ENCODE measurements at regions not wholly inside any gene's neighbourhood (a gene's known extent, or its start where the extent isn't known, plus 50 kb on each side); places are given as distances from the start of the nearest gene placed in this dataset.
"Not testable (repeated sequence)": the region's sequence is repeated elsewhere in the genome, so short reads cannot be mapped to it uniquely, and the experiment has no call there.

DNA sequence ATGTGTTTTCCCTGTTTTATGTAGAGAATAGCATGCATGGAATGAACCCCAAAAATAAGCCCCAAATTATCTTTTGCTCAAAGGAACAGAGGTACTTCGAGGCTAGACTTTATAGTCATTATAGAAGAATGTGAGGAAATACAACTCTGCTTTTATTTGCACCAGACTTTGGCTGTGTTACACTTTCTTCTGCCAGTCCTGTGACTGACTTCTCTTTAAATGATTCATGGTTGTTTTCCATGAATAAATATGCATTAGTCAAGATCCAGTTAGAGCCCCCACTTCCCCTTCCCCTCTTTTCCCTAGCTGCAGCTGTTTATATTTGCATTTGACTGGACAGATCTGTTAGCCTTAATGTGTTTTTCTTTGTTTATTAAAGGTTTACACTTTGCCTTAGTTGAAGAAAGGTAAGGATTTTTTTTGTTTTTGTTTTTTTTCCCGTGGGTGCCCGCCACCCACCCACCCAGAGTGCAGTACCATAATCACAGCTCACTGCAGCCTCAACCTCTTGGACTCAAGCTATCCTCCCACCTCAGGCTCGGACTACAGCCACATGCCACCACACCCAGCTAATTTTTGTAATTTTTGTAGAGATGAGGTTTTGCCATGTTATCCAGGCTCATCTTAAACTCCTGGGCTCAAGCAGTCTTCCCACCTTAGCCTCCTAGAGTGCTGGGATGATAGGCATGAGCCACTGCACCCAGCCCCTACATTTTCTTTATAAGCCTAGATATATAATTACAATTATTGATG is 152.6 kb downstream of the CYB561 start:
- DNase-seq, result peak; percentile 55 to 83 (median 68)

DNA sequence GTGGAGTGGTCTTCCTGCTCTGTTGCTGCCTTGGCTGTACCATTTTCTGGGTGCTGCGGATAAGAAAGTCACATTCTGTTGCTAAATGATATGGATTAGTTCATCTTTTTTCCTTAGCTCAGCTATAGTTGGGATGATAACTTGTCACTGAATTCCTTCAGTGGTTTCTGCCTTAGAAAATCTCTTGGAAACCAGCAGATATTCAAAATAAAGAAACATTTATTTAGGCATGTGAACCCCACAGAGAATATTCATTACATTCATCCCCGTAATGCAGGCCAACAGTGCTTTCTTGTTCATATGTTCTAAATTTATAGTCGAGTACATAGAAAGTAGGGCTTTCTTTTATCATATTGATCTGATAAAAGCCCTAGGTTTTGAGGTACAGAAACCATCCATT is 151.3 kb downstream of the CYB561 start:
- DNase-seq, result no peak

DNA sequence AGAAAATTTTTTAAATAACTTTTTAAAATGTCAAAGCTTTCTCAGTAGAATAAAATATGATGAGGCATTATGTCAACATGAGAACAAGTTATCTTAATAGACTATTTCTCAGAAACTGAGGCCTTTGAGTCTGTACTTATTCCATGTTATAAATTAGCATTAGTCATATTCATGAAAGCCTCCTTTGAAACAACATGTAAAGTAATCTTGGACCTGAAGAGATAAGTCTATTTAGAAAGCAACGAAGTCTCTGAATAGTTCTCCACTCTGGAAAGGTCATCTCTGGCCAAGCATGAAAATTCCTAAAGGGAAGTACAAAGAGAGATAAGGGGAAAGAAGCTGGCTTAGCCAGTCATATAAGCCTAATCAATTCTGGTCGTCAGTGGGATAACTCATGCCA is 150.8 kb downstream of the CYB561 start:
- DNase-seq, result no peak

DNA sequence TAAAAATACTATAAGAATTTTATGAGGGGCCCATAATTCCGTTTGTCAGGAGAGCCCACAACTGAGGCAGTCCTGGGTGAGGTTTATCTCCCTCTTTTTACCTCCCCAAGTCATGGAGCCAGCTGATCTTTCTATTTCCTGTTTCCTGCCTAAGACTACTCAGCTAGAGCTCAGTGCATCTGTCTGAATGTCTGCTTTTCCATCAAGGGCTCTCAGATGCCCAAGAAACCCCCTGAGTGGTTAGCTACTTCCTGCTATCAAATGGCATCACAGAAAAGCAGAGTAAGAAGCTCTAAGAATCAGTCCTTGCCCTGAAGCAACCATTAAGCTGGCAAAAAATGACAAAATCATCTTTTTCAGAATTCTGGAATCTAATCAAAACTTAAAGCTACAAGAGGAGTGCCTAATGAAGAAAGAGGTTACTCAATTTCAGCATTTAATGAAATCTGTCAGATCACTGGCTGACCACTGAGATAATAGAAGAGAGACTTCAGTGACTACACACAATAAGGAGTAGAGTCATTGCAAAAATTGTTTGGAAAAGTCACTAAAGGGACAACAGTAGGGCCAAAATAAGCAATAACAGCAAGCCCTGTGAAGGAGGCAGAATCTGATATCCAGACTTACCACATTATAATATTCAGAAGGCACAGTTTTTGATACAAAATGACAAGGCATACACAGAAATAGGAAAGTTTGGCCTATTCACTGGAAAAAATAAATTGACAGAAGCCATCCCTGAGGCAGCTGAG is 150.1 kb downstream of the CYB561 start:
- no peak for DNase-seq

DNA sequence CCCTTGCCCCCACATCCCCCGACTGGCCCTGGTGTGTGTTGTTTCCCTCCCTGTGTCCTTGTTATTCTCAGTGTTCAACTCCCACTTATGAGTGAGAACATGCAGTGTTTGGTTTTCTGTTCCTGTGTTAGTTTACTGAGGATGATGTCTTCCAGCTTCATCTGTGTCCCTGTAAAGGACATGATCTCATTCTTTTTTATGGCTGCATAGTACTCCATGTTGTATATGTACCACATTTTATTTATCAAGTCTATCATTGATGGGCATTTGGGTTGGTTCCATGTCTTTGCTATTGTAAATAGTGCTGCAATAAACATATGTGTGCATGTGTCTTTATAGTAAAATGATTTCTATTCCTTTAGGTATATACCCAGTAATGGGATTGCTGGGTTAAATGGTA is 147.2 kb downstream of the CYB561 start:
- not testable (repeated sequence) for DNase-seq

DNA sequence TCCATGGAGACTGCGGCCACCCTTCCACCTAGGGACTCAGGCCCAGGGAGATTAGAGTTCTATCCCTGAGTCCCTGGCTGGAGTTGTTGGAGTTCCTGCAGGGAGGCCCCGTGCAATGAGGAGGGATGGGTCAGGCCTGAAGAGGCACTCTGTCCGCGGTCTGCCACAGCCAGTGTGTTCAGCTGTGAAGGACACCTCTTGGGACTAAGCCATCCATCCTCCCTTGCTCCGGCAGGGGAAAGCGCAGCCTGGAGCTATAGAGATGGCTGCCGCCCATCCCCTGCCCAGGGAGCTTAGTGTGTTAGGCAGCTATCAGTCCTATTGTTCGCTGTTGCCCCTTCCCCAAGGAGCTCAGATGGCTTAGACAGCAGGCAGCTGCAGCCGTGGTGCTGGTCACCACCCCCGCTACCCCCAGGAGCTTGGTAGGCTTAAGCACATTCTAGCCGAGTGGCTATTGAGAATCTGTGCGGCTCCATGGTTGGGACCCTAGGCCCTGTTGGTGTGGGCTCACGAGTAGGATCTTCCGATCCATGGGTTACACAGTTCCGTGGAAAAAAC is 141.3 kb downstream of the CYB561 start:
- DNase-seq, result no peak

DNA sequence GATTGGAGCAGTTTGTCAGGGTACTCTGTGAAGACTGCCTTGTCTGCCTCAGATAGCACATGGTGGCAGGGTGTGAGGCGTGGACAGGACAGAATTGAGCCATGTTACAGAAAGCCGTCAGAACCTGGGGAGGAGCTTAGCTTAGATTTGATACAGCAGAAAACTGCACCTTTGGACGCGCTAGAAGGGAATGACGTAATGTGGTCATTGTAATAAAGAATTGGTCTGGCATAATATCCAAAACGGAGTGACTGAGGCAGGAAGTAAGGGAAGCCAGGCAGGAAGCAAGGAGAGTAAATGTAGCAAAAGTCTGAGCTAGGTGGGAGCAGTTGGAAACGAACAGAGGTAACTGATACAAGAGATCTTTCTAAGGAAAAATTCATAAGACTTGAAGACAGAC is 140.2 kb downstream of the CYB561 start:
- DNase-seq, result no peak

DNA sequence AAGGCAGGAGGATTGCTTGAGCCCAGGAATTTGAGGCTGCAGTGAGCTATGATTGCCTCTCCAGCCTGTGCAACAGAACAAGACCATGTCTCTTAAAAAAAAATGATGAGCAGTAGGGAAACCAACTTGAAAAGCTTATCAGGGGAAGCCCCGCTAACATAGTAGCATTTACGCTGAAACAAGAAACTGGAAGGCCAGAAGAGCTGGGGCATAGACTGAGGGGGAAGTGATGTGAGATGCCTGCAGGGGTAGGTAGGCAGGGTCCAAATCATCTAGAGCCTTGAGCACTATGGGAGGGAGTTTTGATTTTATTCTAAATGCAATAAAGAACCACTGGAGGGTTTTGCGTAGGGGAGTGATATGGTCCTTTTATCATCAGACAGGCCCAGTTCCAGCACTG is 139.3 kb downstream of the CYB561 start:
- no peak for DNase-seq

DNA sequence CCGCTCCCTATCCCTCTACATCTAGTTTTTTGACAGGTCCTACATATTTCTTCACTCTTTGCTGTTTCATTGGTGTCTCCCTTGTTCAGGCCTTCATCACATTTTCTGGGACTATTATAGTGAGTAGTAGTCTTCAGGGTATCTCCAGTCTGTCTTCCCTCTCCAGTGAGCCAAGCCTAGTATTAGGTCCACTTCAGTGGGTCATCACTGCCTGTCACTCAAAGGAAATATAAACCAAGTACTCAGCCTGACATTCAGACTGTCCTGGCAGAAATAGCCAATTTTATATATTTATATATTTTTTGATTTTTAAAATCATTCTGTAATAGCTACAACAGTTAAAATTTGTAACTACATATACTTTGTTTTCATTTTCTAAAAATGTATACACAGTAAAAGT is 137.8 kb downstream of the CYB561 start:
- no peak for DNase-seq

DNA sequence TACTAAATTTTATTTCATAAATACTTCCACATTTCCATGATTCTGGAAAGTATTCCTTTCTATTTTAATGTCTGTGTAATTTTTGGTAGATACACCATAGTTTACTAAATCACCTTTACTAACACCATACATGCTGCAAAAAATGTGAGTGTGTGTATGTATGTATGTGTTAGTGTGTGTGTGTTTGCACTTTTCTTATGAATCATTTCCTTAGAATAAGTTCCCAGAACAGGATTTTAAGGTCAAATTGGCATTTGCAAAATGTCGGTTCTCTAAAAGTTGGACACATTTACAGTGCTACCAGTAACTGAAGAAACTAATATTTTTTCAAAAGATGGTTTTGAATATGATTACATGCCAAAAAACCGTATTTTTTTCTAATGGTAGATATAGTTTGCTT is 137.1 kb downstream of the CYB561 start:
- peak in 3 of 4 experiments; percentile 21 to 71 (median 68) for DNase-seq

DNA sequence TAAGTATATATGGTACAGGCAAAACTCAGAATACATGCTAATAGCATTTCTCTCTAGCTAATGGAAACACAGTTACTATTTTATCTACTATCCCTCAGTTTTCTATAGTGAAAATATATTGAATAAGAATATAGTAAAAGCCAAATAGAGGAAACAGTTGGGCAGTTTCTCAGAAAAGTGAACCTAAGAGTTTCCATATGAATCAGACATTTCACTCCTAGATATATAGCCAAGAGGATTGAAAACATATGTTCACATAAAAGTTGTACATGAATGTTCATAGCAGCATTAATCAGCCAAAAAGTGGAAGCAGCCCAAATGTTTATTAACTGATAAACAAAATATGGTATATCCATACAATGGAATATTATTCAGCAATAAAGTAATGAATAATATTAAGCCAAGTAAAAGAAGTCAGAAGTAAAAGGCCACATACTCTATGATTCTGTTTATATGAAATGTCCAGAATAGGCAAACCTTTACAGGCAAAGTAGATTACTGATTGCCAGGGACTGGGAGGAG is 134.6 kb downstream of the CYB561 start:
- DNase-seq, result peak in 2 of 4 experiments; percentile 30 to 47

DNA sequence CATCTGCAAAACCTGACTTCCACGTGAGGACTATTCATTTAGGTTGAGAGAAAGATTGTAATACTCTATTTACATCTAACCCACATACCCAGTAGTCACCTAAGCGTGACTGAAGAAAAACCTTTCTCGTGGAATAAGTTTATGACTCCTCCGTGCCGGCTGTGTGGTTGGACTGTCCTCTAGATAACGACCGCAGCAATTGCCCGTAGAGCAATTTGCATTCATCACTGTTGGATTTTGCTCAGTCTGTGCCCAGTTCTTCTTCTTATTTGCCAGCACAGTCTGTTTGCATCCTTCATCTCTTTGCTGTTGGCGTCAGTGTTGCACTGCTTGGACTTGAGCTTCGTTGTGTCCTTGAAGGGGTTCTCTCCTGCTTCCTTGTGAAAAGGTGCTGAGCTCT is 131.3 kb downstream of the CYB561 start:
- no peak for DNase-seq

DNA sequence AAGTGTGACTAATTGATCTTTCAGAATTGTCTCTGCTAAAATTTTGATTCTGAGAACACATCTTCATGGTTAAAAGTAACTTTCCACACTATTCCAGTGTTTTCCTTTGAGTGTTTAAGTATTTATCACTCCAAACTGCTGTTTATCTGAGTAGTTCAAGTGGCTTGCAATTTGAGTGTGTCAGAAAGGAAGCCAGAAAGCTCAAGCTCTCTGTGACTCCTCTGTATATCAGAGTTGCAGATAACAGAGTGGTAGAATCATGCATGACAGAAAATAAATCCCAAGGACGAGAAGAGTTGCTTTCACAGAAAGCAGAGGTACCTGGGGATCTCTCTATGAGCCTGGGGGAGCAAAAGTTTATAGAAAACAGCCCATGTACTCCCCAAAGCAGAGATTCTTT is 130.0 kb downstream of the CYB561 start:
- DNase-seq, result no peak

DNA sequence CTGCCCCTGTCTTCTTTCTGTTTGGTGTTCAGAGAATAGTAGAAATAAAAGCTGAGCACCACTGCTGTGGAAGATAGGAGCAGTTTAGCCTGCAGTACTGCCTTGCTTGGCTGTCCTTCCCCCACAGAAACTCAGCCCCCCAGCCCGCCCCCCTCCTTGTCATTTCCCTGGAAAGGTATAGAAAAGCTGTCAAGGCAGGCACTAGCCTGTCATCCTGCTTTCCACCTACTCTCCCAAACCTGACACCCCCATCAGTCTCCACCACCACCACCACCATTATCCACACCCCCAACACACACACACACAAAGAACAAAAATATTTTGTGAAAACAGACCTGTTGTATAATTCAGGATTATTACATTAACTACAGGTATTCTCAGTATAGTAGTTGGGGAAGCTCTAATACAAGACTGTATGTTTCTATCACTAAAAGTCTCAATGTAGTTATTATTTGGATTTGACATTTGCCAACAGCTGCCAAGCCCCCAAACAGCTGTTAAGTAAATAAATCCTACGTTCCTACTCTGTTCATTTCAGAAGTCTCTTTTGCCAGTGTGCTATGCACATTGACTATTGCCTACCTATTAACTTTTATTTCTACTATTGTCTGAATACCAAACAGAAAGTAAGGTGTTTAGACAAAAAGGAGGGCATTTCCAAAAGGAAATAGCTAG is 128.8 kb downstream of the CYB561 start:
- DNase-seq, result no peak

DNA sequence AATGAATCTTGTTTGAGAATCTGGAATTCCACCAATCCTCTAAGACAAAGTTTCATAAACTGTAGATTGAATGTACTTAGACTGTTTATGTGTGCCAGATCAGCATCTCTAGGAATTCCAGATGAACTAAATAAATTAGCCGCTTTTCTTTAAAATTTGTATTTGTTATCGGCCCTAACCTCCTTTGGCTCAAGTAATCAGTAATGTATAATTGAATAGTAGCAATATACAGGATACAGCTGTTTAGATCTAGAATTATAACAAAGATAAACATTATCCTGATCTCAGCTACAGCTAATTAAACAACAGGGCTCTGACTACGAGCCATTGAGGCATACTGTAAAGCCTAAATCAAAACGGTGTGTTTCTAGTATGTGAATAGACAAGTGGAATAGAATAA is 120.3 kb downstream of the CYB561 start:
- DNase-seq, result no peak

DNA sequence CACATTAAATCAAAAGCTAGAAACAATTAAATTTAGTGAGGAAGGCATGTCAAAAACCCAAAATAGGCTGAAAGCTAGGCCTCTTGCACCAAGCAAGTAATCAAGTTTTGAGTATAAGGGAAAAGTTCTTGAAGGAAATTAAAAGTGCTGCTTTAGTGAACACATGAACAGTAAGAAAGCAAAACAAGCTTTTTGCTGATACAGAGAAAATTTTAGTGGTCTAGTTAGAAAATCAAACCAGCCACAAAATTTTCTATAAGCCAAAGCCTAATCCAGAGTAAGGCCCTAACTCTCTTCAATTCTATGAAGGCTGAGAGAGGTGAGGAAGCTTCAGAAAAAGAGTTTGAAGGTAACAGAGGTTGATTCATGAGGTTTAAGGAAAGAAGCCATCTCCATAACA is 116.2 kb downstream of the CYB561 start:
- no peak for DNase-seq

DNA sequence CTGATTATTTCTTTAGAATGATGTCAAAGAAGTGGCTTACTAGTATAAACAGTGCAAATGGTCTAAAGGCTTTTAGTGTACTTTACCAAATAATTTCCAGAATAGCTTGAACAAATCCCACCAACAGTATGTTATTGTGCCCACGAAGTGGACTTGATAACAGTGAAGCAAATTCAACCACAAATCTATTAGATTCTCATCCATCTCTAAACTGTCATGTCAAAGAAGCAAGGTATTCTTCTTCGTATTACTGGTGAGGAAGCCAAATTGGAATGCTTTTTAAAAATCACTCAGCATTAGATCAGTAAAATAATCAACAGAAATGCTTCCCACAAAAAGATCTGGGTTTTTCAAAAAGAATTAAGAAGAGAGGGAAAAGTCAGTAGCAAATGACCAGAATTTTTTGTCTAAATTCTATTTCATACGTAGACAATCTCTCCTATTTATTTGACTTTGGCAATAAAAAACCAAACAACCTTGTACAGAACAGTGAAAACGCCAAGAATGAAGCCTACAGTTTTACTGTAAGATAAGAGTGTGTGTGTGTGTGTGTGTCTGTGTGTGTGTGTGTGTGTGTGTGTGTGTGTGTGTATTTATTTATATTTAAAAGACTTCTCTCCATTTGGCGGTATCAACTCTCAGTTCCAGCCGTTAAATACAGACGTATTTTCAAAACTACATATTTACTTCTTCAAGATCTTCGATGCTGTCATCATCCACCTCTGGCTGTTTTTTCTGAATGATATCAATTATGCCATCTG is 114.6 kb downstream of the CYB561 start:
- no peak for DNase-seq

DNA sequence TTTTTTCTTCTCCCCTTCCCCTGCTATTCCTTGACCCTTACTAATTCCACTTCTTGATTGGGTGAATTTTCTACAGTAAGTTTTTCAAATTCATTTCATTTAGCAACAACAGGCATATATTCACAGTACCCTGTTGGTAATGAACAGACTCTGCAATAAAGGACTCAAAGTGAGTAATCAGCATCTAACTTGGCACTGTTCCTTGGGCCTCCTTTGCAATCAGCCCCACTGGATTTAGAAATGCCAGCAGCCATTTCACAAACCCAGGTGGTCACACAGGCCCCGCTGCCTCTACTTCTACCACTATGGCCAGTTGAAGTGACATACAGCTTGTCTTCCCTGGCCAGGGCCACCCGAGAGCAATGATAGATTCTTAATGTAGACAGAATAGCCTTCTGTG is 113.8 kb downstream of the CYB561 start:
- DNase-seq, result no peak

DNA sequence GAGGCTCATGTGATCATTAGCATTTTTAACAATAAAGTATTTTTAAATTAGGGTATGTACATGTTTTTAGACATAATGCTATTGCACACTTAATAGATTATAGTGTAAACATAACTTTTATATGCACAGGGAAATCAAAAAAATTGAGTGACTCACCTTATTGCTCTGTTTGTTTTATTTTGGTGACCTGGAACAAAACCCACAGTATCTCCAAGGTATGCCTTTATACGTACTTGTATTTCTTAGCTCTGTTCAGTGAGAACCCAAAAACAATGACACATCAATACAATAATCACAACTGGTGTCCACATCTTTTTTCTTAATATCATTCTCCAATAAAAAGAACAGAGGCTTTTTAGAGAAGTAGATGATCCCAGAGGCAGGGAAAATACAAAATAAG is 112.2 kb downstream of the CYB561 start:
- no peak for DNase-seq

DNA sequence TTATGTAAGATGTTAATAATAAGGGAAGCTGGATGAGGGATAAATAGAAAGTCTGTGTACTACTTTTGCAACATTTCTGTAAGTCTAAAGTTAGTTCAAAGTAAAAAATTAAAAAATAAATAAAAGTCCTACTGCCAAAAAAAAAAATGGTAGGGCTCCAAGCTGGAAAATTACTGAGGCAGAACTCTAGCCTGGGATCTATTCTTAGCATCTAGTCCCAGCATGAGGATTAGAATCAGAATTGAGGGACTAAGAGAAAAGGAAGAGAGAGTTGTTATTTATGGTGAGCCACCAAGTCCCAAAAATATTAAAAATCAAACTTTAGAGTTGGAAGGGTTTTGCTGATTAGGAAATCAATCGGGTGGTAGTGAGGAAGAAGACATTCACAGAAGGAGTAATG is 110.3 kb downstream of the CYB561 start:
- no peak for DNase-seq

DNA sequence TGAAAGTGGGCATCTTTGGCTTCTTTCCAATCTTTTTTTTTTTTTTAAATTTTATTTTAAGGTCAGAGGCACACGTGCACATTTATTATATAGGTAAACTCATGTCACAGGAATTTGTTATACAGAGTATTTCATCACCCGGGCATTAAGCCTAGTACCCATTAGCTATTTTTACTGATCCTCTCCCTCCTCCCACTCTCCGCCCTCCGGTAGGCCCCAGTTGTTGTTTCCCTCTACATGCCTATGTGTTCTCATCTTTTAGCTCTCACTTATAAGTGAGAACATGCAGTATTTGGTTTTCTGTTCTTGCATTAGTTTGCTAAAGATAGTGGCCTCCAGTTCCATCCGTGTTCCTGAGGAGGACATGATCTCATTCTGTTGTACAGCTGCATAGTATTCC is 108.5 kb downstream of the CYB561 start:
- no peak for DNase-seq

DNA sequence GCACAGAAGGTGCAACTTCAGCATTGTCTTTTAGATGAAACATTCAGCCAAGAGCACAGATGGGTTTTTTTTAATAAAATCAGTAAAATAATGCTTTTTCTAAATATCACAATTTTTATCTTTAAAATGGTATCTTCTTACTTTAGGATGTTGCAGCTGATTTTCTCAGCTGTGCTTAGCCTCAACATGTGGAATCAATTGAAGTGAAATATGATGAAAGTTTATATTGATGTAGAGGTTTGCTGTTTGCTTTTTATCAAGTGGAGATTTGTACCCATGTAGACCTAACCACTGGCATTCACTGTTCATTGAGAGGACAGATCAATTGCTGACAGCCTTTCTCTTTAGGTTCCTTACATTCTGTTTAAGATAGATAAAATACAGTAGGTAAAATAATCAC is 107.8 kb downstream of the CYB561 start:
- no peak for DNase-seq

Measured in suppressor macrophage (primary cell).